Glutamatergic neuron (in vitro differentiated cells): ENCODE measurements at regions not wholly inside any gene's neighbourhood (a gene's known extent, or its start where the extent isn't known, plus 50 kb on each side); places are given as distances from the start of the nearest gene placed in this dataset.

ENCODE experiments used
- DNase-seq: peaks from one replicate; pipeline ENCODE4 v3.0.0; 2022
- H3K27ac Mint-ChIP-seq: one replicate; pipeline ENCODE4 v1.8.0; 2020; ENCODE audit warnings: mild to moderate bottlenecking, mixed read lengths, inconsistent platforms; ENCODE audit not compliant: unreplicated experiment
- H3K27me3 Mint-ChIP-seq: one replicate; pipeline ENCODE4 v1.8.0; 2020; ENCODE audit warnings: mild to moderate bottlenecking, moderate library complexity, mixed read lengths, inconsistent platforms; ENCODE audit not compliant: unreplicated experiment
- H3K36me3 Mint-ChIP-seq: one replicate; pipeline ENCODE4 v1.8.0; 2020; ENCODE audit warnings: mild to moderate bottlenecking, mixed read lengths, inconsistent platforms; ENCODE audit not compliant: unreplicated experiment
- H3K4me1 Mint-ChIP-seq: one replicate; pipeline ENCODE4 v1.8.0; 2020; ENCODE audit warnings: mild to moderate bottlenecking, low read depth, mixed read lengths, inconsistent platforms; ENCODE audit not compliant: unreplicated experiment
- H3K4me3 Mint-ChIP-seq: one replicate; pipeline ENCODE4 v1.8.0; 2020; ENCODE audit warnings: mild to moderate bottlenecking, mixed read lengths, inconsistent platforms; ENCODE audit not compliant: unreplicated experiment
- H3K9me3 Mint-ChIP-seq: one replicate; pipeline ENCODE4 v1.8.0; 2020; ENCODE audit warnings: mild to moderate bottlenecking, moderate library complexity, mixed read lengths, inconsistent platforms; ENCODE audit not compliant: unreplicated experiment
- CTCF ChIP-seq: fragments of 200-600 bp; sonication (generic); IDR thresholded peaks from one replicate; pipeline ENCODE4 v1.5.0; 2021; ENCODE audit not compliant: partially characterized antibody, unreplicated experiment

GRCh38 chr1:30035522-30036228, 687.7 kb downstream of the MATN1 start:
- Mint-ChIP-seq H3K27ac (no peak overlapping the region), H3K9me3 (peaks cover 6% of the 10 kb centered on the region), H3K4me1 (peaks cover 4% of the 10 kb centered on the region), H3K36me3 (peaks cover 4% of the 10 kb centered on the region), H3K4me3 (no peak overlapping the region), H3K27me3 (peaks cover 4% of the 10 kb centered on the region)
- DNase-seq, result no peak
- no peak for TF ChIP-seq CTCF

GRCh38 chr1:30034627-30035521, 688.5 kb downstream of the MATN1 start:
- no peak for TF ChIP-seq CTCF
- H3K4me3 Mint-ChIP-seq, result no peak overlapping the region

GRCh38 chr1:30034105-30034626, 689.2 kb downstream of the MATN1 start:
- Mint-ChIP-seq H3K27me3 (peaks cover 6% of the 10 kb centered on the region), H3K9me3 (peaks cover 4% of the 10 kb centered on the region), H3K4me3 (no peak overlapping the region), H3K4me1 (peaks cover 4% of the 10 kb centered on the region), H3K27ac (no peak overlapping the region), H3K36me3 (peaks cover 4% of the 10 kb centered on the region)
- TF ChIP-seq CTCF, result no peak
- DNase-seq, result no peak

More at GRCh38 chr1:30034627-30035521, 688.5 kb downstream of the MATN1 start:
- Mint-ChIP-seq H3K9me3 (peaks cover 4% of the 10 kb centered on the region), H3K27ac (no peak overlapping the region), H3K27me3 (peaks cover 6% of the 10 kb centered on the region), H3K36me3 (peaks cover 4% of the 10 kb centered on the region), H3K4me1 (peaks cover 4% of the 10 kb centered on the region)
- no peak for DNase-seq

GRCh38 chr1:30033256-30034104, 689.9 kb downstream of the MATN1 start:
- Mint-ChIP-seq H3K4me3 (no peak overlapping the region), H3K4me1 (peaks cover 4% of the 10 kb centered on the region), H3K27me3 (peaks cover 6% of the 10 kb centered on the region), H3K9me3 (peaks cover 4% of the 10 kb centered on the region), H3K27ac (no peak overlapping the region), H3K36me3 (peaks cover 4% of the 10 kb centered on the region)
- no peak for TF ChIP-seq CTCF
- DNase-seq, result no peak
